Activated CD4-positive, alpha-beta memory T cell treated with anti-CD3 and anti-CD28 coated beads, Interleukin-2, amount 10 ng/mL, durations not matched to agents 7 days and 5 days (primary cell): ENCODE measurements at regions not wholly inside any gene's neighbourhood (a gene's known extent, or its start where the extent isn't known, plus 50 kb on each side); places are given as distances from the start of the nearest gene placed in this dataset.
A peak's percentile ranks its signal among the peaks of the same experiment; 100 is the strongest.

Experiments used
- CTCF ChIA-PET: fragments of 350-600 bp; sonication (Branson Sonifier 250); formaldehyde crosslinking; loops from one replicate; lab custom pipeline; 2021; ENCODE audit warnings: antibody characterized with exemption, inconsistent platforms; lab: Charles Lee
- POLR2A ChIA-PET: fragments of 350-600 bp; sonication (Branson Sonifier 250); formaldehyde crosslinking; loops from one replicate; lab custom pipeline; 2021; ENCODE audit warnings: antibody characterized with exemption; lab: Charles Lee
- DNase-seq: peaks from one replicate; pipeline ENCODE4 v3.0.0-alpha.2; 2020
- H3K27ac Mint-ChIP-seq: one replicate; pipeline ENCODE4 v1.8.0; 2021; ENCODE audit warnings: mild to moderate bottlenecking, mixed read lengths
- H3K27me3 Mint-ChIP-seq: one replicate; pipeline ENCODE4 v1.8.0; 2021; ENCODE audit warnings: mixed read lengths
- H3K36me3 Mint-ChIP-seq: one replicate; pipeline ENCODE4 v1.8.0; 2021; ENCODE audit warnings: low read depth, mixed read lengths
- H3K4me1 Mint-ChIP-seq: one replicate; pipeline ENCODE4 v1.8.0; 2021; ENCODE audit warnings: mixed read lengths
- H3K4me3 Mint-ChIP-seq: one replicate; pipeline ENCODE4 v1.8.0; 2021; ENCODE audit warnings: mild to moderate bottlenecking, mixed read lengths
- H3K9me3 Mint-ChIP-seq: one replicate; pipeline ENCODE4 v1.8.0; 2021; ENCODE audit warnings: mixed read lengths

- H3K9me3 Mint-ChIP-seq = no peaks in the 10 kb centered on the region
- no peaks in the 10 kb centered on the region for H3K36me3 Mint-ChIP-seq
- peaks cover 32% of the 10 kb centered on the region for H3K4me1 Mint-ChIP-seq
- no peak overlapping the region for H3K4me3 Mint-ChIP-seq
- POLR2A ChIA-PET = no interaction called here
- H3K27me3 Mint-ChIP-seq = peaks cover 16% of the 10 kb centered on the region
- H3K27ac Mint-ChIP-seq = no peak overlapping the region
- CTCF ChIA-PET = no interaction called here
- no peak for DNase-seq
Measured at GRCh38 chr3:10555263-10555662, 49.9 kb upstream of the ATP2B2 start.

- no peaks in the 10 kb centered on the region for H3K9me3 Mint-ChIP-seq
- DNase-seq = no peak
- no peaks in the 10 kb centered on the region for H3K36me3 Mint-ChIP-seq
- no peak overlapping the region for H3K27ac Mint-ChIP-seq
- peaks cover 28% of the 10 kb centered on the region for H3K4me1 Mint-ChIP-seq
- peaks cover 21% of the 10 kb centered on the region for H3K27me3 Mint-ChIP-seq
- POLR2A ChIA-PET = no interaction called here
- CTCF ChIA-PET = no interaction called here
- H3K4me3 Mint-ChIP-seq = no peak overlapping the region
Measured at GRCh38 chr3:10556312-10556711, 50.9 kb upstream of the ATP2B2 start.

GRCh38 chr3:10557250-10557649, 51.9 kb upstream of the ATP2B2 start:
- Mint-ChIP-seq H3K4me1 (peaks cover 18% of the 10 kb centered on the region), H3K27ac (no peak overlapping the region), H3K9me3 (no peaks in the 10 kb centered on the region), H3K27me3 (peaks cover 29% of the 10 kb centered on the region), H3K36me3 (no peaks in the 10 kb centered on the region), H3K4me3 (no peak overlapping the region)
- no peak for DNase-seq
- CTCF ChIA-PET = no interaction called here
- POLR2A ChIA-PET = no interaction called here

- ChIA-PET POLR2A (interaction anchor here (0.9 kb wide), 1 partner anchor 9 kb away, joined by 3 read pairs; no protein-coding TSS in a partner anchor), CTCF (interaction anchor here (1.3 kb wide), 1 partner anchor 10 kb away, joined by 3 read pairs; no protein-coding TSS in a partner anchor)
- H3K27ac Mint-ChIP-seq = no peak overlapping the region
- H3K9me3 Mint-ChIP-seq = no peaks in the 10 kb centered on the region
- DNase-seq = peak; percentile 15
- H3K4me1 Mint-ChIP-seq = peaks cover 12% of the 10 kb centered on the region
- H3K4me3 Mint-ChIP-seq = no peak overlapping the region
- H3K27me3 Mint-ChIP-seq = peaks cover 31% of the 10 kb centered on the region
- no peaks in the 10 kb centered on the region for H3K36me3 Mint-ChIP-seq
Measured at GRCh38 chr3:10557781-10558373, 52.5 kb upstream of the ATP2B2 start.

- Mint-ChIP-seq H3K36me3 (no peaks in the 10 kb centered on the region), H3K27ac (no peak overlapping the region), H3K27me3 (peaks cover 31% of the 10 kb centered on the region), H3K4me1 (peaks cover 7% of the 10 kb centered on the region), H3K9me3 (no peaks in the 10 kb centered on the region), H3K4me3 (no peak overlapping the region)
- ChIA-PET POLR2A (no interaction called here), CTCF (interaction anchor here (1.3 kb wide), 1 partner anchor 9 kb away, joined by 3 read pairs; no protein-coding TSS in a partner anchor)
- DNase-seq = no peak
Measured at GRCh38 chr3:10558736-10559135, 53.4 kb upstream of the ATP2B2 start.

- H3K4me1 Mint-ChIP-seq = peaks cover 7% of the 10 kb centered on the region
- H3K9me3 Mint-ChIP-seq = no peaks in the 10 kb centered on the region
- H3K27me3 Mint-ChIP-seq = peaks cover 38% of the 10 kb centered on the region
- DNase-seq = peak; percentile 14
- CTCF ChIA-PET = interaction anchor here (0.8 kb wide), 1 partner anchor 12 kb away, joined by 3 read pairs; no protein-coding TSS in a partner anchor
- H3K36me3 Mint-ChIP-seq = no peaks in the 10 kb centered on the region
- POLR2A ChIA-PET = no interaction called here
- no peak overlapping the region for H3K4me3 Mint-ChIP-seq
- no peak overlapping the region for H3K27ac Mint-ChIP-seq
Measured at GRCh38 chr3:10560060-10560861, 54.9 kb upstream of the ATP2B2 start.

- Mint-ChIP-seq H3K27me3 (peaks cover 45% of the 10 kb centered on the region), H3K4me3 (no peak overlapping the region), H3K36me3 (no peaks in the 10 kb centered on the region), H3K27ac (no peak overlapping the region), H3K9me3 (no peaks in the 10 kb centered on the region), H3K4me1 (peaks cover 7% of the 10 kb centered on the region)
- ChIA-PET POLR2A (no interaction called here), CTCF (no interaction called here)
- peak; percentile 9 for DNase-seq
Measured at GRCh38 chr3:10561162-10561945, 56.0 kb upstream of the ATP2B2 start.

GRCh38 chr3:10561946-10562560, 56.7 kb upstream of the ATP2B2 start:
- POLR2A ChIA-PET = no interaction called here
- no peak overlapping the region for H3K27ac Mint-ChIP-seq
- CTCF ChIA-PET = no interaction called here

GRCh38 chr3:10563396-10563795, 58.0 kb upstream of the ATP2B2 start:
- Mint-ChIP-seq H3K36me3 (no peaks in the 10 kb centered on the region), H3K27ac (no peak overlapping the region), H3K27me3 (peaks cover 43% of the 10 kb centered on the region), H3K9me3 (no peaks in the 10 kb centered on the region), H3K4me1 (no peaks in the 10 kb centered on the region), H3K4me3 (no peak overlapping the region)
- POLR2A ChIA-PET = no interaction called here
- DNase-seq = no peak
- CTCF ChIA-PET = interaction anchor here (0.6 kb wide), 1 partner anchor 14 kb away, joined by 4 read pairs; no protein-coding TSS in a partner anchor

More at GRCh38 chr3:10561946-10562560, 56.7 kb upstream of the ATP2B2 start:
- H3K4me3 Mint-ChIP-seq = no peak overlapping the region
- no peaks in the 10 kb centered on the region for H3K36me3 Mint-ChIP-seq
- H3K4me1 Mint-ChIP-seq = peaks cover 7% of the 10 kb centered on the region
- peaks cover 45% of the 10 kb centered on the region for H3K27me3 Mint-ChIP-seq
- H3K9me3 Mint-ChIP-seq = no peaks in the 10 kb centered on the region
- DNase-seq = no peak

- Mint-ChIP-seq H3K27me3 (peaks cover 32% of the 10 kb centered on the region), H3K9me3 (no peaks in the 10 kb centered on the region), H3K27ac (no peak overlapping the region), H3K4me1 (no peaks in the 10 kb centered on the region), H3K4me3 (no peak overlapping the region), H3K36me3 (no peaks in the 10 kb centered on the region)
- ChIA-PET CTCF (no interaction called here), POLR2A (no interaction called here)
- DNase-seq = no peak
Measured at GRCh38 chr3:10565814-10566213, 60.4 kb upstream of the ATP2B2 start.

- POLR2A ChIA-PET = no interaction called here
- peaks cover 35% of the 10 kb centered on the region for H3K27me3 Mint-ChIP-seq
Measured at GRCh38 chr3:10566451-10566850, 61.1 kb upstream of the ATP2B2 start.

GRCh38 chr3:10568549-10568948, 63.2 kb upstream of the ATP2B2 start:
- peaks cover 36% of the 10 kb centered on the region for H3K27me3 Mint-ChIP-seq
- no peaks in the 10 kb centered on the region for H3K9me3 Mint-ChIP-seq
- ChIA-PET POLR2A (no interaction called here), CTCF (no interaction called here)
- H3K4me3 Mint-ChIP-seq = no peak overlapping the region
- no peak overlapping the region for H3K27ac Mint-ChIP-seq
- no peak for DNase-seq
- H3K36me3 Mint-ChIP-seq = no peaks in the 10 kb centered on the region
- no peaks in the 10 kb centered on the region for H3K4me1 Mint-ChIP-seq

More at GRCh38 chr3:10566451-10566850, 61.1 kb upstream of the ATP2B2 start:
- Mint-ChIP-seq H3K4me3 (no peak overlapping the region), H3K27ac (no peak overlapping the region), H3K4me1 (no peaks in the 10 kb centered on the region), H3K36me3 (no peaks in the 10 kb centered on the region), H3K9me3 (no peaks in the 10 kb centered on the region)
- DNase-seq = no peak
- CTCF ChIA-PET = no interaction called here
